MM.1S (cell line): ENCODE measurements at regions not wholly inside any gene's neighbourhood (a gene's known extent, or its start where the extent isn't known, plus 50 kb on each side); places are given as distances from the start of the nearest gene placed in this dataset.

Source experiments
- CTCF ChIP-seq: fragments of 300-600 bp; sonication (generic); IDR thresholded peaks from 2 replicates; pipeline ENCODE4 v1.5.1; 2016; ENCODE audit warnings: antibody characterized with exemption, low read length, mixed read lengths
- EZH2 ChIP-seq: fragments of 300-600 bp; sonication (generic); optimal IDR thresholded peaks from 2 replicates; pipeline ENCODE3; 2017; ENCODE audit warnings: low read depth, mild to moderate bottlenecking, antibody characterized with exemption, low read length, mixed read lengths
- EZH2phosphoT487 ChIP-seq: fragments of 300-600 bp; sonication (generic); IDR thresholded peaks from 2 replicates; pipeline ENCODE4 v1.6.1; 2018; ENCODE audit warnings: antibody characterized with exemption, low read length

GRCh38 chr2:18837240-18837639 is 247.9 kb upstream of the NT5C1B start:
- TF ChIP-seq CTCF (no peak), EZH2phosphoT487 (no peak), EZH2 (no peak)
